ENCODE measurements at regions not wholly inside any gene's neighbourhood (a gene's known extent, or its start where the extent isn't known, plus 50 kb on each side); places are given as distances from the start of the nearest gene placed in this dataset.

GRCh38 chr1:98278055-98278454, 357.2 kb upstream of the DPYD start:
- DNase-seq = no peak

- no peak for DNase-seq
Measured at GRCh38 chr1:98277118-98277517, 356.3 kb upstream of the DPYD start.

- DNase-seq = no peak
Measured at GRCh38 chr1:98276514-98276913, 355.7 kb upstream of the DPYD start.

GRCh38 chr1:98268316-98268715, 347.5 kb upstream of the DPYD start:
- no peak for DNase-seq

GRCh38 chr1:98267423-98267822, 346.6 kb upstream of the DPYD start:
- DNase-seq = no peak

GRCh38 chr1:98264727-98265126, 343.9 kb upstream of the DPYD start:
- DNase-seq = no peak

GRCh38 chr1:98260839-98261238, 340.0 kb upstream of the DPYD start:
- no peak for DNase-seq

- DNase-seq = no peak
Measured at GRCh38 chr1:98260412-98260811, 339.6 kb upstream of the DPYD start.

- no peak for DNase-seq
Measured at GRCh38 chr1:98256700-98257099, 335.9 kb upstream of the DPYD start.

- no peak for DNase-seq
Measured at GRCh38 chr1:98253145-98253544, 332.3 kb upstream of the DPYD start.

- DNase-seq = no peak
Measured at GRCh38 chr1:98251497-98251896, 330.7 kb upstream of the DPYD start.

GRCh38 chr1:98232678-98233077, 311.8 kb upstream of the DPYD start:
- no peak for DNase-seq

GRCh38 chr1:98222706-98223105, 301.9 kb upstream of the DPYD start:
- DNase-seq = no peak

GRCh38 chr1:98221923-98222322, 301.1 kb upstream of the DPYD start:
- DNase-seq = no peak

GRCh38 chr1:98217601-98218000, 296.8 kb upstream of the DPYD start:
- DNase-seq = no peak

GRCh38 chr1:98216304-98216703, 295.5 kb upstream of the DPYD start:
- DNase-seq = no peak

GRCh38 chr1:98211271-98211845, 290.5 kb upstream of the DPYD start:
- no peak for DNase-seq

GRCh38 chr1:98210563-98210962, 289.7 kb upstream of the DPYD start:
- no peak for DNase-seq

- DNase-seq = no peak
Measured at GRCh38 chr1:98210064-98210463, 289.2 kb upstream of the DPYD start.

- no peak for DNase-seq
Measured at GRCh38 chr1:98205291-98206017, 284.6 kb upstream of the DPYD start.

GRCh38 chr1:98203466-98203865, 282.6 kb upstream of the DPYD start:
- no peak for DNase-seq

- DNase-seq = no peak
Measured at GRCh38 chr1:98201666-98202081, 280.8 kb upstream of the DPYD start.

- no peak for DNase-seq
Measured at GRCh38 chr1:98197356-98197755, 276.5 kb upstream of the DPYD start.

- no peak for DNase-seq
Measured at GRCh38 chr1:98196012-98196411, 275.2 kb upstream of the DPYD start.

GRCh38 chr1:98188774-98189173, 267.9 kb upstream of the DPYD start:
- no peak for DNase-seq
